GM19328 (cell line): ENCODE measurements at regions not wholly inside any gene's neighbourhood (a gene's known extent, or its start where the extent isn't known, plus 50 kb on each side); places are given as distances from the start of the nearest gene placed in this dataset.

Experiments
- ATAC-seq: cut with Tn5 transposase; IDR thresholded peaks from one replicate; pipeline ENCODE4 v1.9.1; 2021; ENCODE audit warnings: mild to moderate bottlenecking, moderate library complexity; ENCODE audit not compliant: unreplicated experiment

- no peak for ATAC-seq
Observed at GRCh38 chr10:78571891-78572290, 496.9 kb upstream of the ZMIZ1 start.

- ATAC-seq = no peak
Observed at GRCh38 chr10:78572565-78572964, 496.2 kb upstream of the ZMIZ1 start.

GRCh38 chr10:78574547-78574946, 494.2 kb upstream of the ZMIZ1 start:
- no peak for ATAC-seq

- no peak for ATAC-seq
Observed at GRCh38 chr10:78575400-78575799, 493.4 kb upstream of the ZMIZ1 start.

GRCh38 chr10:78576276-78576675, 492.5 kb upstream of the ZMIZ1 start:
- ATAC-seq = no peak

GRCh38 chr10:78577712-78578111, 491.1 kb upstream of the ZMIZ1 start:
- ATAC-seq = no peak

GRCh38 chr10:78578929-78579328, 489.8 kb upstream of the ZMIZ1 start:
- ATAC-seq = no peak

GRCh38 chr10:78579576-78579975, 489.2 kb upstream of the ZMIZ1 start:
- ATAC-seq = no peak

- ATAC-seq = no peak
Observed at GRCh38 chr10:78579995-78580394, 488.8 kb upstream of the ZMIZ1 start.

GRCh38 chr10:78581133-78581694, 487.6 kb upstream of the ZMIZ1 start:
- ATAC-seq = no peak

GRCh38 chr10:78582540-78582939, 486.2 kb upstream of the ZMIZ1 start:
- ATAC-seq = no peak

- ATAC-seq = no peak
Observed at GRCh38 chr10:78584266-78584665, 484.5 kb upstream of the ZMIZ1 start.

- ATAC-seq = no peak
Observed at GRCh38 chr10:78584681-78585080, 484.1 kb upstream of the ZMIZ1 start.

- no peak for ATAC-seq
Observed at GRCh38 chr10:78585952-78586351, 482.8 kb upstream of the ZMIZ1 start.

GRCh38 chr10:78588194-78588811, 480.5 kb upstream of the ZMIZ1 start:
- no peak for ATAC-seq

GRCh38 chr10:78589687-78590086, 479.1 kb upstream of the ZMIZ1 start:
- ATAC-seq = no peak

GRCh38 chr10:78591066-78591465, 477.7 kb upstream of the ZMIZ1 start:
- ATAC-seq = no peak

GRCh38 chr10:78594559-78595268, 474.1 kb upstream of the ZMIZ1 start:
- no peak for ATAC-seq

GRCh38 chr10:78595269-78595619, 473.5 kb upstream of the ZMIZ1 start:
- no peak for ATAC-seq

GRCh38 chr10:78596556-78596955, 472.2 kb upstream of the ZMIZ1 start:
- ATAC-seq = no peak

- ATAC-seq = no peak
Observed at GRCh38 chr10:78597796-78598555, 470.8 kb upstream of the ZMIZ1 start.
